Psoas muscle (tissue), 7 donors: ENCODE measurements at regions not wholly inside any gene's neighbourhood (a gene's known extent, or its start where the extent isn't known, plus 50 kb on each side); places are given as distances from the start of the nearest gene placed in this dataset.
"Not testable (repeated sequence)": the region's sequence is repeated elsewhere in the genome, so short reads cannot be mapped to it uniquely, and the experiment has no call there.

Source experiments
- ATAC-seq, 4 donors: fragments of 200-7000 bp; cut with Tn5 transposase; one replicate each; pipeline ENCODE4 v1.9.1; 2020; ENCODE audit warnings: moderate library complexity in 3 of 4, mild to moderate bottlenecking in 2 of 4
- DNase-seq, 2 donors: peaks; one replicate each; pipeline ENCODE4 v3.0.0-alpha.2; 2020
- H3K27ac ChIP-seq: fragments of 200-600 bp; one replicate; pipeline ENCODE4 v1.8.0; 2022
- H3K27me3 ChIP-seq, 3 donors: fragments of 200-600 bp in 1 of 3; one replicate each; pipeline versions ENCODE4 v1.6.1 to v1.8.0; 2013 to 2022; ENCODE audit warnings: low read length in 2 of 3, mild to moderate bottlenecking in 2 of 3, moderate library complexity in 1 of 3; ENCODE audit not compliant: insufficient read depth in 3 of 3
- H3K36me3 ChIP-seq, 2 donors: fragments of 200-600 bp in 1 of 2; one replicate each; pipeline versions ENCODE4 v1.6.1 to v1.8.0; 2013 to 2022; ENCODE audit warnings: low read depth in 1 of 2, mild to moderate bottlenecking in 1 of 2, moderate library complexity in 1 of 2; ENCODE audit not compliant: insufficient read depth in 1 of 2
- H3K4me1 ChIP-seq: fragments of 200-600 bp; one replicate; pipeline ENCODE4 v1.8.0; 2022
- H3K4me3 ChIP-seq: fragments of 200-600 bp; one replicate; pipeline ENCODE4 v1.8.0; 2022; ENCODE audit warnings: mild to moderate bottlenecking
- H3K9me3 ChIP-seq: fragments of 200-600 bp; one replicate; pipeline ENCODE4 v1.8.0; 2022
- WGBS, 3 donors: extraction: QIAGEN DNeasy Blood & Tissue Kit; methylation state at CpG; one replicate each; pipeline versions ENCODE4 v1.1.6 to v1.1.7; 2013; 5-methylcytosine and 5-hydroxymethylcytosine counted together
- intact Hi-C, 2 donors: fragments of 100-400 bp; cut with DNase I; formaldehyde crosslinking; loops; one replicate each; pipeline versions ENCODE4 v1.11.0 to v1.14.2; 2022
- TF ChIP-seq, protein P1 (sequence below): fragments of 200-600 bp; IDR thresholded peaks from one replicate; pipeline ENCODE4 v1.8.0; 2022; ENCODE audit warnings: antibody characterized with exemption
- donor health status: healthy with polysubstance abuse.
- donor health status: DM: no; HTN: no; CAD: no; lungs with moderate emphysema.
- donor health status: Bipolar disorder and iron deficiency.
- donor health status: healthy.
- donor health status: DM: yes; HTN: yes; CAD: no.
- donor health status: DM: no; HTN: no; CAD: no.
- donor health status: DM: yes; HTN: yes; CAD: no.

- Histone ChIP-seq H3K4me3 (no peak overlapping the region), H3K27me3 (no peaks in the 10 kb centered on the region), H3K36me3 (no peaks in the 10 kb centered on the region), H3K27ac (no peak overlapping the region), H3K9me3 (no peaks in the 10 kb centered on the region), H3K4me1 (no peaks in the 10 kb centered on the region)
- intact Hi-C loops, result no loop called here
- TF ChIP-seq, protein P1, sequence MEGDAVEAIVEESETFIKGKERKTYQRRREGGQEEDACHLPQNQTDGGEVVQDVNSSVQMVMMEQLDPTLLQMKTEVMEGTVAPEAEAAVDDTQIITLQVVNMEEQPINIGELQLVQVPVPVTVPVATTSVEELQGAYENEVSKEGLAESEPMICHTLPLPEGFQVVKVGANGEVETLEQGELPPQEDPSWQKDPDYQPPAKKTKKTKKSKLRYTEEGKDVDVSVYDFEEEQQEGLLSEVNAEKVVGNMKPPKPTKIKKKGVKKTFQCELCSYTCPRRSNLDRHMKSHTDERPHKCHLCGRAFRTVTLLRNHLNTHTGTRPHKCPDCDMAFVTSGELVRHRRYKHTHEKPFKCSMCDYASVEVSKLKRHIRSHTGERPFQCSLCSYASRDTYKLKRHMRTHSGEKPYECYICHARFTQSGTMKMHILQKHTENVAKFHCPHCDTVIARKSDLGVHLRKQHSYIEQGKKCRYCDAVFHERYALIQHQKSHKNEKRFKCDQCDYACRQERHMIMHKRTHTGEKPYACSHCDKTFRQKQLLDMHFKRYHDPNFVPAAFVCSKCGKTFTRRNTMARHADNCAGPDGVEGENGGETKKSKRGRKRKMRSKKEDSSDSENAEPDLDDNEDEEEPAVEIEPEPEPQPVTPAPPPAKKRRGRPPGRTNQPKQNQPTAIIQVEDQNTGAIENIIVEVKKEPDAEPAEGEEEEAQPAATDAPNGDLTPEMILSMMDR, result no peak
- WGBS, 3 donors, result 56 to 98% (median 97%) methylated on average over 1 of the region's 1 CpG
- ATAC-seq (no peak), DNase-seq (no peak)
Measured at GRCh38 chr5:118290204-118290603, 698.1 kb downstream of the DTWD2 start.

- intact Hi-C loops, H3K36me3 ChIP-seq, H3K27me3 ChIP-seq, H3K27ac ChIP-seq, H3K9me3 ChIP-seq, H3K4me1 ChIP-seq, DNase-seq, ATAC-seq, H3K4me3 ChIP-seq: not testable (repeated sequence)
- WGBS, 3 donors, result 81 to 91% (median 84%) methylated on average over 4 of the region's 4 CpGs
Measured at GRCh38 chr5:118284230-118284629, 704.1 kb downstream of the DTWD2 start.

DNA sequence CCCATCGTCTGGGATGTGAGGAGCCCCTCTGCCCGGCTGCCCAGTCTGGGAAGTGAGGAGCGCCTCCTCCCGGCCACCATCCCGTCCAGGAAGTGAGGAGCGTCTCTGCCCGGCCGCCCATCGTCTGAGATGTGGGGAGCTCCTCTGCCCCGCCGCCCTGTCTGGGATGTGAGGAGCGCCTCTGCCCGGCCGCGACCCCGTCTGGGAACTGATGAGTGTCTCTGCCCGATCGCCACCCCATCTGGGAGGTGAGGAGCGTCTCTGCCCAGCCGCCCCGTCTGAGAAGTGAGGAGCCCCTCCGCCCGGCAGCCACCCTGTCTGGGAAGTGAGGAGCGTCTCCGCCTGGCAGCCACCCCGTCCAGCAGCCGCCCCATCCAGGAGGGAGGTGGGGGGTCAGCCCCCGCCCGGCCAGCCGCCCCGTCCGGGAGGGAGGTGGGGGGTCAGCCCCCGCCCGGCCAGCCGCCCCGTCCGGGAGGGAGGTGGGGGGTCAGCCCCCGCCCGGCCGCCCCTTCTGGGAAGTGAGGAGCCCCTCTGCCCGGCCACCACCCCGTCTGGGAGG lies 705.8 kb downstream of the DTWD2 start:
- H3K27ac ChIP-seq, intact Hi-C loops, H3K4me1 ChIP-seq, ATAC-seq, H3K9me3 ChIP-seq, H3K4me3 ChIP-seq, H3K27me3 ChIP-seq, H3K36me3 ChIP-seq: not testable (repeated sequence)
- WGBS, 3 donors, result 95 to 96% (median 96%) methylated on average over 25 to 37 of the region's 42 CpGs
- DNase-seq, result peak in 1 of 2 donors; percentile 34

- no peaks in the 10 kb centered on the region for H3K9me3 ChIP-seq
- H3K4me3 ChIP-seq, result no peak overlapping the region
- H3K27me3 ChIP-seq, result no peaks in the 10 kb centered on the region
- no peak overlapping the region for H3K27ac ChIP-seq
- 49 to 57% (median 49%) methylated on average over 6 of the region's 6 CpGs for WGBS, 3 donors
- H3K36me3 ChIP-seq, result no peaks in the 10 kb centered on the region
- TF ChIP-seq, protein P1, result no peak
- H3K4me1 ChIP-seq, result no peaks in the 10 kb centered on the region
- intact Hi-C loops, result no loop called here
- ATAC-seq (no peak), DNase-seq (no peak)
Measured at GRCh38 chr5:118279540-118280294, 708.6 kb downstream of the DTWD2 start.

- Histone ChIP-seq H3K4me3 (no peak overlapping the region), H3K27me3 (no peaks in the 10 kb centered on the region), H3K9me3 (no peaks in the 10 kb centered on the region), H3K27ac (no peak overlapping the region), H3K4me1 (no peaks in the 10 kb centered on the region), H3K36me3 (no peaks in the 10 kb centered on the region)
- no peak for ATAC-seq
- intact Hi-C loops, result no loop called here
- DNase-seq, result no peak
- TF ChIP-seq, protein P1, result no peak
- 70 to 84% (median 73%) methylated on average over 1 of the region's 1 CpG for WGBS, 3 donors
Measured at GRCh38 chr5:118270526-118270925, 717.8 kb downstream of the DTWD2 start.
